ENCODE measurements at regions not wholly inside any gene's neighbourhood (a gene's known extent, or its start where the extent isn't known, plus 50 kb on each side); places are given as distances from the start of the nearest gene placed in this dataset.
"Not testable (repeated sequence)": the region's sequence is repeated elsewhere in the genome, so short reads cannot be mapped to it uniquely, and the experiment has no call there.

- no peak overlapping the region for H2AFZ ChIP-seq
- H3K79me2 ChIP-seq = no peaks in the 10 kb centered on the region
- no peaks in the 10 kb centered on the region for H3K4me1 ChIP-seq
- H3K27me3 ChIP-seq (ENCODE audit: control insufficient read depth, insufficient read depth, low read length) = no peaks in the 10 kb centered on the region
- no peaks in the 10 kb centered on the region for H3K36me3 ChIP-seq (ENCODE audit: control insufficient read depth, insufficient read depth, low read length)
- H3K4me3 ChIP-seq (ENCODE audit: low read depth, low read length) = no peak overlapping the region
- no peak overlapping the region for H3K4me2 ChIP-seq (ENCODE audit: low read length)
- H3K9me3 ChIP-seq (ENCODE audit: control insufficient read depth, low read length) = no peaks in the 10 kb centered on the region
- TF ChIP-seq CTCF (IDR thresholded peaks at IDR 0.05) = no peak
- H3K27ac ChIP-seq = no peak overlapping the region
- H3K9ac ChIP-seq = no peak overlapping the region
These were observed 393.8 kb downstream of the DCDC2C start for GRCh38 chr2:4096978-4097766.

- no peak overlapping the region for H3K4me2 ChIP-seq (ENCODE audit: low read length)
These were observed 394.8 kb downstream of the DCDC2C start for GRCh38 chr2:4098137-4098536.

DNA sequence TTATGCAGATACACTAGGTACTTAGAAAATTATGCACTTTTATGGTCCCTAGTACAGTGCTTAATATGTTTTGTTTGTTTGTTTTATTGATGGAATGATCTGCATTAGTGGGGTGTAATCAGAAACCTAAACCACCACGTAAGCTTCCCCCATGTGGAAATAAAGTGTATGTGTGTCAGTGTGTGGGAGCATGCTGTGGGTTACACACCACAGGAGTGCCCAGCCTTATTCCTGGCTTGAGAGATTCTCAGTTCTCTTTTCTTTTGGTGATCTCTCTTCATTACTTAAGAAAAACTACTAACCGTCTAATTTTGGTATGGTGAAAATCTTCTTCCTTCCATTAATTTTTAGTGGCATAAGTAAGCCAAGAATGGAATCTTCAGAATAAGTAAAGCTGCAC is 398.6 kb downstream of the DCDC2C start:
- no peak overlapping the region for H3K4me3 ChIP-seq (ENCODE audit: low read depth, low read length)
- no peak for TF ChIP-seq CTCF (IDR thresholded peaks at IDR 0.05)
- no peaks in the 10 kb centered on the region for H3K79me2 ChIP-seq
- no peaks in the 10 kb centered on the region for H3K36me3 ChIP-seq (ENCODE audit: control insufficient read depth, insufficient read depth, low read length)
- no peaks in the 10 kb centered on the region for H3K4me1 ChIP-seq
- no peaks in the 10 kb centered on the region for H3K27me3 ChIP-seq (ENCODE audit: control insufficient read depth, insufficient read depth, low read length)
- no peak overlapping the region for H2AFZ ChIP-seq
- no peak overlapping the region for H3K9ac ChIP-seq
- no peak overlapping the region for H3K4me2 ChIP-seq (ENCODE audit: low read length)
- no peaks in the 10 kb centered on the region for H3K9me3 ChIP-seq (ENCODE audit: control insufficient read depth, low read length)
- no peak overlapping the region for H3K27ac ChIP-seq

More at GRCh38 chr2:4098137-4098536, 394.8 kb downstream of the DCDC2C start:
- no peaks in the 10 kb centered on the region for H3K4me1 ChIP-seq
- no peaks in the 10 kb centered on the region for H3K27me3 ChIP-seq (ENCODE audit: control insufficient read depth, insufficient read depth, low read length)
- H3K27ac ChIP-seq = no peak overlapping the region
- no peaks in the 10 kb centered on the region for H3K9me3 ChIP-seq (ENCODE audit: control insufficient read depth, low read length)
- H3K79me2 ChIP-seq = no peaks in the 10 kb centered on the region
- no peak for TF ChIP-seq CTCF (IDR thresholded peaks at IDR 0.05)
- no peak overlapping the region for H3K9ac ChIP-seq
- H3K4me3 ChIP-seq (ENCODE audit: low read depth, low read length) = no peak overlapping the region
- no peak overlapping the region for H2AFZ ChIP-seq
- H3K36me3 ChIP-seq (ENCODE audit: control insufficient read depth, insufficient read depth, low read length) = no peaks in the 10 kb centered on the region

DNA sequence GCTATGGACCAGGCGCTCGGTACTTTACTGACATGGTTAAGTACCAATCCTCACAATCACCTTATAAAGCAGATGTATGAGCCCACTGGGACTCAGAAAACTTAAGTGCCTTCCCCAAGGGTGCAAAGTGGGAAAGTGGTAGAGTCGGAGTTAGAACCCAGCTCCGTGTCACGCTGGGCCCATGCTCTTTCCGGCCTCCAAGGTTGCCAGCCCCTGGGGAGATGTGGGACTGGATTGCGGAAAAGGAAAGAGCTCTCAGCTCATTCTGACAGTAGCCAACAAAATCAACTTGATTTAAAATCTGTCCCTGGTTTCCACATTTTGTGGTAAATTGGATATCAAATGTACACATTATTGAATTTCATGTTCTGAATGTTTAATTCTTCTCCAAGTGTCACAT is 403.8 kb downstream of the DCDC2C start:
- Histone ChIP-seq H3K9me3 (ENCODE audit: control insufficient read depth, low read length) (no peaks in the 10 kb centered on the region), H3K79me2 (no peaks in the 10 kb centered on the region), H3K4me2 (ENCODE audit: low read length) (no peak overlapping the region), H3K27me3 (ENCODE audit: control insufficient read depth, insufficient read depth, low read length) (no peaks in the 10 kb centered on the region), H2AFZ (no peak overlapping the region), H3K4me1 (no peaks in the 10 kb centered on the region), H3K36me3 (ENCODE audit: control insufficient read depth, insufficient read depth, low read length) (no peaks in the 10 kb centered on the region), H3K9ac (no peak overlapping the region), H3K27ac (no peak overlapping the region), H3K4me3 (ENCODE audit: low read depth, low read length) (no peak overlapping the region)
- no peak for TF ChIP-seq CTCF (IDR thresholded peaks at IDR 0.05)

- no peak overlapping the region for H3K4me3 ChIP-seq (ENCODE audit: low read depth, low read length)
- no peaks in the 10 kb centered on the region for H3K9me3 ChIP-seq (ENCODE audit: control insufficient read depth, low read length)
- H3K27ac ChIP-seq = no peak overlapping the region
- no peaks in the 10 kb centered on the region for H3K4me1 ChIP-seq
- no peaks in the 10 kb centered on the region for H3K27me3 ChIP-seq (ENCODE audit: control insufficient read depth, insufficient read depth, low read length)
- H3K4me2 ChIP-seq (ENCODE audit: low read length) = no peak overlapping the region
- no peak overlapping the region for H2AFZ ChIP-seq
- H3K9ac ChIP-seq = no peak overlapping the region
- no peak for TF ChIP-seq CTCF (IDR thresholded peaks at IDR 0.05)
- no peaks in the 10 kb centered on the region for H3K36me3 ChIP-seq (ENCODE audit: control insufficient read depth, insufficient read depth, low read length)
- no peaks in the 10 kb centered on the region for H3K79me2 ChIP-seq
These were observed 406.9 kb downstream of the DCDC2C start for GRCh38 chr2:4110273-4110672.

GRCh38 chr2:4115435-4115834 is 412.1 kb downstream of the DCDC2C start:
- not testable (repeated sequence) for H3K4me3 ChIP-seq (ENCODE audit: low read depth, low read length); H3K9ac ChIP-seq; H3K27ac ChIP-seq; H3K4me1 ChIP-seq; H3K79me2 ChIP-seq; H3K4me2 ChIP-seq (ENCODE audit: low read length); H3K27me3 ChIP-seq (ENCODE audit: control insufficient read depth, insufficient read depth, low read length); H3K36me3 ChIP-seq (ENCODE audit: control insufficient read depth, insufficient read depth, low read length); H3K9me3 ChIP-seq (ENCODE audit: control insufficient read depth, low read length); H2AFZ ChIP-seq

Measured in parathyroid adenoma (tissue), 2 donors.